ENCODE measurements at regions not wholly inside any gene's neighbourhood (a gene's known extent, or its start where the extent isn't known, plus 50 kb on each side); places are given as distances from the start of the nearest gene placed in this dataset.

- no peak for DNase-seq
Observed at GRCh38 chr4:38567457-38567856, 96.5 kb upstream of the KLF3 start.

GRCh38 chr4:38568768-38569167 lies 95.2 kb upstream of the KLF3 start:
- DNase-seq, result no peak

GRCh38 chr4:38570647-38571276 lies 93.2 kb upstream of the KLF3 start:
- no peak for DNase-seq

GRCh38 chr4:38572793-38573192 lies 91.2 kb upstream of the KLF3 start:
- no peak for DNase-seq

DNA sequence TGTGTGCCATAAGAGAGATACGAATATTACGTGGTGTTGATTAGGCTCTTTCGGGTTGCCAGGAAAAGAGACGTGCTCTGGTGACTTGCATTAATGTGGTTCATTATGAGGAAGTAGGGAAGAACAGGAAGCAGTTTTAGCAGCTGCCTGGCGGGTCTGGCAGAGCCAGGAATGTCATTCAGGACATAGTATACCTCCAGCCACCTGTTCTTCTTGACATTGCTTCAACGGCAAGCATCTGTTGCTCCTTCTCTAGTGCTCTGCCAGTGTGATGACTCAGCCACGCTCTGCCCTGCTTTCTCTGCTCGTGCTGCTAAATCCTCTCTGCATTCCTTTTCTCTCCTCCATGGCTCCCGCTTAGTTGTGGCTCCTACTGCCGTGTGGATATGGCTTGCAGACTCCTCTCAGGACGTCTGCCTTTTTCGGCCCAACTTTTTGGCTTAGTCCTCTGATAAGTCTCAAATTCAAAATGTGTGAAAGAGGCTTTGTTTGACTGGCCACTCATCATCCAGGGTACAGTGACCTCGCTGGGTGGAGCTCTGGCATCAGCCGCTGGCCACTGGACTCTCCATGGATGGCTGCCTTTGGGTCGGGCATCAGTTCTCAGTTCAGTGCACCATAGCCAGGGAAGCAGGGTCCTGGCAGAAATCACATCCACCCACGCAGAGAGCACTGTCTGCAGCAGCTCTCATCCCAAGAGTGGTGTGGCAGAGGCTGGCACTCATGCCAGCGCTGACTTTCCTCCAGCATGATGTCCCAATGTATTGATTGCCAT lies 89.3 kb upstream of the KLF3 start:
- no peak for DNase-seq

GRCh38 chr4:38576767-38577166 lies 87.2 kb upstream of the KLF3 start:
- no peak for DNase-seq

DNA sequence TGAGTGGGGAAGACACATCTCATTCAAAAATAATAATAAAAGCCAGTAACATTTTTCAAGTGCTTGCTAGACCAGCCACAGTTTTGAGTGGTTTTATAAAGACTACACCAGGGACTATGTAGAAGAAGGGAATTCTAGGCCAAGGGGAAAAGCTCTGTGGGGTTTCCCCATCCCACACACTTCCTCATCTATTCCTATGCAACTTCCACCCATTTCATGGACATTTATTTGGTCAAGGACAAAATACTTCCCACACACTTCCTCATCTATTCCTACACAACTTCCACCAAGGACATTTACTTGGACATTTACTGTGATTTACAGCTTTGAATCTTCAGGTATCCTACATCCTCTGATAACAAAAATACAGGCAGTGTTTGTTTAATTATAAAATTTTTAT lies 86.5 kb upstream of the KLF3 start:
- no peak for DNase-seq

DNA sequence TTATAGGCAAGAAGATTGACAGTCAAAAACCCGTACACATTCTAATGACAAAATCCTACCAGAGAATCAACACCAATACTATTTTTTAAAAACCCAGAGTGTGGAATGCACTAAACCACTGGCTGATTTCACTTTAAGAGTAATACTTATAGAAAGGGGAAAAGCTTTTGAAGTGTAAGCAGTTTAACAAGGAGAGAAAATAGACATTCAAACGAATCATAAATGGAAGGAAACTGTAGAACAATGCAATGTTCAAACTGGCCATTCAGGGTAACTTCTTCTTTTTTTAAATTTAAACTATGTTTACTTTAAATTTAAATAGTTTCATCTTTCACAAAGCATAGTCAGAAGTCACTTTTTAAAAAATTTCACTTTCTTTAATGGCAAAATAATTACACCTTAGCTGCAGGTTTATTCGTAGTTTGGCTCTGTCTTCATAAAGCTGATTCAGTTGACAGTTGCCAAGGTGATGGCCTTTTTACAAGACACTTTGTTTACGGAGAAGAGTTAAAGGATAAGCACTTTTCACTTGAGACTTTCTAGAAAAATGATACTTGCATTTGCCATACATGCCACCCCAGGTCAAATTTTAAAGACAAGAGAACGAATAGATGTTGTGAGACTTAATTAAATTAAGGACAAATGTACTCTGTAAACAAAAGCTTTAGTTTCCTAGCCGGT lies 82.4 kb upstream of the KLF3 start:
- no peak for DNase-seq

DNA sequence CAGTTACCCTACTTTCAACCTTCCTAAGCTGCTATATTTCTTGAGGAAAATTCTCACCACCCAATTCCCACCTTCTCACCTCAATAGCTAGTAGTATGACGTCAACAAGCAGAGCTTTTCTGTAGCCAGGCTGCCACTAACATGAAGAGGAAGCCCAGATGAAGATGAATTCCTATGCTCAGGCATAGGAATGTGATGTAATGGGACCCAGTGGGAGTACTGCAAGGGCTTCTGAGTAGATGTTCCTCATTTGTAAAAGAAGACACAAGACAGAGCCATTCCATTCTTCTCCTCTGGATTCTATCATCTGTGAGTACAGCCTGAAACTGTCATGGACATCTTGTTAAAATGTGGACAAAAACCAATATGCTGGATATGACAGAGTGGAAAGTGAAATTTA lies 81.6 kb upstream of the KLF3 start:
- no peak for DNase-seq

DNA sequence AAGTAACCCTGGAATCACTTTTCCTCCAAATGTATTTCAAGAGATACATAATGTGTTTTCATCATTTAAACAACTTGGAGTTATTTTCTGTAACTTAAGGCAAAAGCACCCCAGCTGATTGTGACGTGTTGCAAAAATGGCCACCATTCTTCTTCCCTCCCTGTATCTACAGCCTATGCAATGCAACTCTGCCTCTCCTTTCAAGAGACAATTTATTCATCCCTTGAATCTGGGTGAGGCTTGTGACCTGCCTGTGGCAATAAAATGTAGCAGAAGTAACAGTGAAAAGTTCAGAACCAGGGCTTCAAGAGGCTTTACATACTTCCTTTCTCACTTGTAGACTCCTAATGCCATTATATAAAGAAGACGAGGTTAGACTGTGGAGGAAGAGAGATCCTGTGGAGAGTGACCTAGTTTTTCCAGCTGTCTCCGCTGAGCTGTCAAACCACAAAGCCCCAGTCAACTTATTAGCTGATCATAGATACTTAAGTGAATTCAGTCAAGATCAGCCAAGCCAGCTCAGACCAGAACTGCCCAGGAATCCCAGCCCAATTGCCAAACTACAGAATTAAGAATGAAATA lies 81.0 kb upstream of the KLF3 start:
- DNase-seq, result peak; percentile 25

GRCh38 chr4:38585871-38586270 lies 78.1 kb upstream of the KLF3 start:
- DNase-seq, result no peak

DNA sequence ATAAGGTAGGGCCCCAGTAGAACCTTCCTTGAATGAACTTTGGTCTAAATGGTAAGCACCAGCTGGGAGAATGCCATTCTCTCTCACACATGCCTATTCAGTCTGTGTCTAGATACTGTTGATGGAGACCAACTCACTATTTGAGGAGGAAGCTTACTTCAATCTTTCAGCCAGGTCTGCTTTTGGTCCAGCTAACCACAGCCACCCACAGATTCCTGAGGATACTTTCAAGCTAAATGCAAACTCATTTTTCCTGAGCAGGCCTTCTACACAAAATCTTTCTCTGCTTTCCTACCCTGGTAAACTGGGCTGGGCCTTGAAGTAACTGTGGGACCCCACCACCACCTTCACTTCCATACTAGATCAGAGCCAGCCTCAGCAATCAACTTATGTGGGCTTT lies 76.9 kb upstream of the KLF3 start:
- DNase-seq, result no peak

DNA sequence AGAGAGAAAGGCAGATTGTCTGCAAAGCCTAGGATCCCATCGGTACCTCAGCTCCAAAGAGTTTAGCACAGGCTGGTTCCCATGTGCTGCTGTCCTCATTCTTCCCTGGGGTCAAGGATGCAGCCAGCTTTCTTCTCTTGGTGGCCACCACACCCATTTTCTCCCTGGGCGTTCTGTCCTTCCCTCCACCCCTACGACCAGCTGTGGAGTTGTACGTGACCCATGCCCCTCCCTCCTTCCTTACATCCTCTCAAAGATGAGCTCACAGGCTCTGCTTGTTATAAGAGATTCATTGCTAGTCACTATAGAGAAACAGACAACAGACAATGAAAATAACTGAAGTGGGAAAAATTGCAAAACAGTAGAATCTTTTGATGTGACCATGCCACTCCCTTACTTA lies 74.0 kb upstream of the KLF3 start:
- no peak for DNase-seq

DNA sequence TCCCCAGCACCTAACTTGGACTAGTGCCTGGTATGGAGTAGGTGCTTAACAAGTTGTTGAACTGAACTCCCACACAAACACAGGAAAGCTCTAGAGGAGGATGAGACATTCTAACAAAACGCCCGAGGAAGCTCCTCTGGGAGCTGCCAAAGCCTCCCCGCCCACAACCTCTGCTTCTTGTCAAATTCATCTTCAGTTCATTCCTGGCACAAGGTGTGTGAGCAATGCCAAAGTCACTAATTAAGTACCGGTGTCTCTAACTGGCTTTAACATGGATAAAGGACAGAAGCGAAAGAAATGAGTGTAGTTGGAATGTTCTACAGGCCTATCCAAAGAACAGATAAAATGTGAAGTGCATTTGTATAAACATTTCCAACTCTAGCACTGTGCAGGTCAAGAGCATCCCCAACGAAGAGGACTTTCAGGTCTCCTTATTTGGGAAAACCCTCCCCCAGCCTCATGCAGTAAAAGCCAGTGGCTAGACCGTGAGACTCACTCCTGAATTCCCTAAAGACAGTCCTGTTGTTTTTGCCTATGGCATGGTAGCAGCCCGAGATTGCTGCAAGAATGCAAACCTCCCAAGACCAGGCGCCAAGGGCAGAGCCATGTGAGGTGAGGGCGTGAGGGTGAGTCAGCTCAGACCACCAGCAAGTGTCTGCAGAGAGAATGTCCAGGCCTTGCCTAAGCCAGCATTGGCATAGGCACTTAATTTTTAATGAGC lies 72.2 kb upstream of the KLF3 start:
- no peak for DNase-seq

DNA sequence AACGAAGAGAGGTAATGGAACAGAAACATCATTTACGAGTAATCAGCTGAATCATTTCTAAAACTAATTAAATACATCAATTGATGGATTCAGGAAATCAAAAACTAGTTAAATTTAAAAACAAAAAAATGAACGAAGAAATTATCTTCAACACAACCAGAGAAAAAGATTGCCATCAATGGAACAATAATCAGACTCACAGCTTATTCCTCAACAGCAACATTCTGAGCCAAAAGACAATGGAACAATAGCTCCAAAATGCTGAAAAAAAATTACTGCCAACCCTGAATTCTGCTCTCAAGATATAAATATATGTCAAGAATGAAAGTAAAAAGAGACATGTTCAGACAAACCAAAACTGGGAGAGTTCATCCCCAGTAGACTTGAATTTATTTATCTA lies 65.5 kb upstream of the KLF3 start:
- no peak for DNase-seq

DNA sequence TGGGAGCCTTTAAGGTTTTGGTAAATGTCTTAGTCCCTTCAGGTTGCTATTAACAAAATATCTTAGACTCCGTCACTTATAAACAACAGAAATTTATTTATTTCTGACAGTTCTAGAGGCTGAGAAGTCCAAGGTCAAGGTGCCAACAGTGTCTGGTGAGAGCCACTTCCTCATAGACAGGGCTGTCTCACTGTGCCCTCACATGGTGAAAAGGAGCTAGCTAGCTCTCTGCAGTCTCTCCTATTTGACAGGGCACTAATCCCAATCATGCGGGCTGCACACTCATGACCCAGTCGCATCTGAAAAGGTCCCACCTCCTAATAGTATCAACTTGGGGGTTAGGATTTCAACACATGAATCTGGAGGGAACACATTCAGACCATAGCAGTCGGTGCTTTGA lies 63.4 kb upstream of the KLF3 start:
- DNase-seq, result peak; percentile 9

GRCh38 chr4:38601244-38601915 lies 62.6 kb upstream of the KLF3 start:
- no peak for DNase-seq

DNA sequence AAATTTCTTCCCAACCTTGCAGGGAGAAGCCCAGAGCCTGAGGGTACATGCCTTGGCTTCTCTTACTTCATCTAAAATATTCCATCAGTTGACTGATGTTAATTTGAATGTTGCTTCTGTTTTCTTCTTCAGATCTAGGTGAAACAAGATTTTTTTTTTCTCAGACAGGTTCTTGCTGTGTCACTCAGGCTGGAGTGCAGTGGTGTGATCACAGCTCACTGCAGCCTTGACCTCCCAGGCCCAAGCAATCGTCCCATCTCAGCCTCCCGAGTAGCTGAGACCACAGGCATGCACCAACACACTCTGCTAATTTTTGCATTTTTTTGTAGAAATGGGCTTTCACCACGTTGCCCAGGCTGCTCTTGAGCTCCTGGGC lies 62.1 kb upstream of the KLF3 start:
- DNase-seq, result no peak

DNA sequence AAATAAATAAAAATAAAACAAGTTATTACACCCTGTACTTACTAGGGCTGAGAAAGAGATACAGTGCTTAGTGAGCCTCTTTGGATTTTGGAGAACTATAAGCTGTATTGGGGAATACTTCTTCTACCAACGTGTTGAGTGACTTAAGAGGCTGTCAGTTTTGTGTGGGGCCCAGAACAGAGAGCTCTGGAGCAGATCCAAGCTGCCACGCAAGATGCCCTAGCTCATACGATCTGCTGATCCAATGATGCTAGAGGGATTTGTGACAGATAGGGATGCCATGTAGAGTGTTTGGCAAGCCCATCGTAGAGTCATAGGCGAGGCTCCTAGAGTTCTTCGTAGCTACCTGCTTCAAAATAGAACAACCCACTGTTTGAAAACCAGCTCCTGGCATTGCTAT lies 60.3 kb upstream of the KLF3 start:
- no peak for DNase-seq

- no peak for DNase-seq
Observed at GRCh38 chr4:38605181-38605752, 58.7 kb upstream of the KLF3 start.

GRCh38 chr4:38605753-38606586 lies 58.0 kb upstream of the KLF3 start:
- no peak for DNase-seq

GRCh38 chr4:38606587-38606905 lies 57.5 kb upstream of the KLF3 start:
- DNase-seq, result no peak
